K562 (cell line): ENCODE measurements at regions not wholly inside any gene's neighbourhood (a gene's known extent, or its start where the extent isn't known, plus 50 kb on each side); places are given as distances from the start of the nearest gene placed in this dataset.

Experiments used
- ARID1B ChIP-seq: fragments of 450-650 bp; IDR thresholded peaks from 2 replicates; pipeline ENCODE4 v1.6.1; 2016; ENCODE audit warnings: antibody characterized with exemption, mild to moderate bottlenecking, inconsistent platforms
- CBFB ChIP-seq: sonication (generic); formaldehyde crosslinking; IDR thresholded peaks from 2 replicates; pipeline ENCODE4 v1.4.0; 2020; ENCODE audit warnings: mild to moderate bottlenecking, missing genetic modification reagents
- CCAR2 ChIP-seq: fragments of 200-400 bp; formaldehyde crosslinking; IDR thresholded peaks from 2 replicates; pipeline ENCODE4 v1.6.1; 2017; ENCODE audit warnings: mild to moderate bottlenecking, low read depth, low read length
- HBP1 ChIP-seq: fragments of 450-650 bp; formaldehyde crosslinking; IDR thresholded peaks from 2 replicates; pipeline ENCODE4 v1.4.0; 2022; ENCODE audit warnings: missing genetic modification characterization
- HNRNPL ChIP-seq: fragments of 200-400 bp; formaldehyde crosslinking; IDR thresholded peaks from 2 replicates; pipeline ENCODE4 v1.6.1; 2017; ENCODE audit warnings: low read depth, mild to moderate bottlenecking, low read length
- PTTG1 ChIP-seq: fragments of 450-650 bp; IDR thresholded peaks from 2 replicates; pipeline ENCODE4 v1.6.1; 2016; ENCODE audit warnings: low read depth, mild to moderate bottlenecking, missing genetic modification characterization, missing compliant biosample characterization
- RBM15 ChIP-seq: fragments of 200-400 bp; formaldehyde crosslinking; IDR thresholded peaks from 2 replicates; pipeline ENCODE4 v1.6.1; 2018; ENCODE audit warnings: mild to moderate bottlenecking, low read length, moderate library complexity; ENCODE audit not compliant: insufficient read depth
- RBM34 ChIP-seq: fragments of 200-400 bp; formaldehyde crosslinking; IDR thresholded peaks from 2 replicates; pipeline ENCODE4 v1.6.1; 2018; ENCODE audit warnings: low read length, borderline replicate concordance; ENCODE audit not compliant: insufficient read depth
- TCF3 ChIP-seq: sonication (generic); formaldehyde crosslinking; IDR thresholded peaks from 2 replicates; pipeline ENCODE4 v1.4.0; 2020; ENCODE audit warnings: mild to moderate bottlenecking, missing genetic modification reagents
- TCF7L2 ChIP-seq: fragments of 150-350 bp; IDR thresholded peaks from 2 replicates; pipeline ENCODE4 v1.6.1; 2016; ENCODE audit warnings: low read depth, mild to moderate bottlenecking, low read length, moderate library complexity
- TGIF2 ChIP-seq: sonication (generic); formaldehyde crosslinking; IDR thresholded peaks from 2 replicates; pipeline ENCODE4 v1.8.1; 2022; ENCODE audit warnings: mild to moderate bottlenecking, missing genetic modification reagents, moderate library complexity
- ZFP36 ChIP-seq: fragments of 150-350 bp; IDR thresholded peaks from 2 replicates; pipeline ENCODE4 v1.6.1; 2018; ENCODE audit warnings: low read length, low read depth; ENCODE audit not compliant: partially characterized antibody
- ZNF318 ChIP-seq, 2 experiments: fragments of 450-650 bp; IDR thresholded peaks; 2 replicates each; pipeline ENCODE4 v1.6.1; 2016; ENCODE audit warnings: mild to moderate bottlenecking in 2 of 2, borderline replicate concordance in 1 of 2, low read depth in 1 of 2, moderate library complexity in 1 of 2
- ZNF408 ChIP-seq: fragments of 250-450 bp; sonication (Bioruptor Pico); IDR thresholded peaks from 2 replicates; pipeline ENCODE4 v1.4.0; 2020; ENCODE audit warnings: low read depth, mild to moderate bottlenecking, moderate library complexity
- ZNF717 ChIP-seq: fragments of 250-450 bp; sonication (Bioruptor Pico); IDR thresholded peaks from 2 replicates; pipeline ENCODE4 v1.5.0; 2021
- TF ChIP-seq, protein P1 (sequence below), 2 experiments: fragments of 450-650 bp; IDR thresholded peaks; 2 replicates each; pipeline ENCODE4 v1.6.1; 2018; ENCODE audit warnings: mild to moderate bottlenecking in 2 of 2, low read depth in 1 of 2; ENCODE audit not compliant: partially characterized antibody in 2 of 2

DNA sequence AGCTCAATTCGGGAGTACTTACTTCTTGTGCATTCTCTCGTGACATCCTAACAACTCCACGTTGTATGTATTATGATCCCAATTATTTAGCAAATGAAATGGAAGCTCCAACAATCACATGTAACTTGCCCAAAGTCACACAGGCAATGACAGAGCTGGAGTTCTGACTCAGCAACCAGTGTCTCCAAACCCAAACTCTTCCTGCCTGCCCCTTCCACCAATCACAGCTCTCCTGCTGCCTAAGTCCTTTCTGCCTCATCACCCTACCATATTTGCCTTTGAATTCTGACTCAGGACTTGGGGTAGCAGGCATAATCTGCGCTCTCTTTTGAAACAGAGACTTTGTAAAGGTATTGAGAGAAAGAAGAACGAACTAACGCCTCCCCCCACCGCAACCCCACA lies 245.2 kb upstream of the MAF start (continued):
- TF ChIP-seq CBFB (CRISPR knock-in tag) (no peak), ZNF318 (IDR thresholded peaks at IDR 0.05; ENCODE audit: borderline replicate concordance in 1 of 2, low read depth in 1 of 2) (no peak; a peak in 1 of 4 replicates), ZFP36 (peak; percentile 52), TCF7L2 (no peak), PTTG1 (tag) (no peak), HBP1 (CRISPR knock-in tag) (no peak; the same call in none of the 2 replicates), TCF3 (no peak), ZNF717 (CRISPR knock-in tag) (no peak), TGIF2 (CRISPR knock-in tag) (no peak), RBM34 (no peak), CCAR2 (no peak), HNRNPL (no peak), ZNF408 (CRISPR knock-in tag) (no peak), ARID1B (peak; percentile 55), RBM15 (no peak)
- TF ChIP-seq, protein P1, sequence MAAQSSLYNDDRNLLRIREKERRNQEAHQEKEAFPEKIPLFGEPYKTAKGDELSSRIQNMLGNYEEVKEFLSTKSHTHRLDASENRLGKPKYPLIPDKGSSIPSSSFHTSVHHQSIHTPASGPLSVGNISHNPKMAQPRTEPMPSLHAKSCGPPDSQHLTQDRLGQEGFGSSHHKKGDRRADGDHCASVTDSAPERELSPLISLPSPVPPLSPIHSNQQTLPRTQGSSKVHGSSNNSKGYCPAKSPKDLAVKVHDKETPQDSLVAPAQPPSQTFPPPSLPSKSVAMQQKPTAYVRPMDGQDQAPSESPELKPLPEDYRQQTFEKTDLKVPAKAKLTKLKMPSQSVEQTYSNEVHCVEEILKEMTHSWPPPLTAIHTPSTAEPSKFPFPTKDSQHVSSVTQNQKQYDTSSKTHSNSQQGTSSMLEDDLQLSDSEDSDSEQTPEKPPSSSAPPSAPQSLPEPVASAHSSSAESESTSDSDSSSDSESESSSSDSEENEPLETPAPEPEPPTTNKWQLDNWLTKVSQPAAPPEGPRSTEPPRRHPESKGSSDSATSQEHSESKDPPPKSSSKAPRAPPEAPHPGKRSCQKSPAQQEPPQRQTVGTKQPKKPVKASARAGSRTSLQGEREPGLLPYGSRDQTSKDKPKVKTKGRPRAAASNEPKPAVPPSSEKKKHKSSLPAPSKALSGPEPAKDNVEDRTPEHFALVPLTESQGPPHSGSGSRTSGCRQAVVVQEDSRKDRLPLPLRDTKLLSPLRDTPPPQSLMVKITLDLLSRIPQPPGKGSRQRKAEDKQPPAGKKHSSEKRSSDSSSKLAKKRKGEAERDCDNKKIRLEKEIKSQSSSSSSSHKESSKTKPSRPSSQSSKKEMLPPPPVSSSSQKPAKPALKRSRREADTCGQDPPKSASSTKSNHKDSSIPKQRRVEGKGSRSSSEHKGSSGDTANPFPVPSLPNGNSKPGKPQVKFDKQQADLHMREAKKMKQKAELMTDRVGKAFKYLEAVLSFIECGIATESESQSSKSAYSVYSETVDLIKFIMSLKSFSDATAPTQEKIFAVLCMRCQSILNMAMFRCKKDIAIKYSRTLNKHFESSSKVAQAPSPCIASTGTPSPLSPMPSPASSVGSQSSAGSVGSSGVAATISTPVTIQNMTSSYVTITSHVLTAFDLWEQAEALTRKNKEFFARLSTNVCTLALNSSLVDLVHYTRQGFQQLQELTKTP (IDR thresholded peaks at IDR 0.05; ENCODE audit: low read depth in 1 of 2, partially characterized antibody in 2 of 2), result no peak
